8988T (cell line): ENCODE measurements at regions not wholly inside any gene's neighbourhood (a gene's known extent, or its start where the extent isn't known, plus 50 kb on each side); places are given as distances from the start of the nearest gene placed in this dataset.
"Not testable (repeated sequence)": the region's sequence is repeated elsewhere in the genome, so short reads cannot be mapped to it uniquely, and the experiment has no call there.

Experiments
- DNase-seq: peaks from one replicate; pipeline ENCODE4 v3.0.0; 2011

- DNase-seq, result no peak
Measured at GRCh38 chr12:28693565-28694219, 455.4 kb upstream of the FAR2 start.

- DNase-seq, result no peak
Measured at GRCh38 chr12:28698553-28698952, 450.5 kb upstream of the FAR2 start.

- DNase-seq, result no peak
Measured at GRCh38 chr12:28699029-28699428, 450.0 kb upstream of the FAR2 start.

GRCh38 chr12:28700161-28700560 is 448.9 kb upstream of the FAR2 start:
- DNase-seq, result no peak

GRCh38 chr12:28704477-28705169 is 444.5 kb upstream of the FAR2 start:
- DNase-seq, result no peak

- DNase-seq, result no peak
Measured at GRCh38 chr12:28708918-28709371, 440.1 kb upstream of the FAR2 start.

GRCh38 chr12:28709986-28710685 is 438.9 kb upstream of the FAR2 start:
- DNase-seq, result no peak

GRCh38 chr12:28710882-28711281 is 438.2 kb upstream of the FAR2 start:
- no peak for DNase-seq

- no peak for DNase-seq
Measured at GRCh38 chr12:28711421-28711820, 437.7 kb upstream of the FAR2 start.

GRCh38 chr12:28742791-28743190 is 406.3 kb upstream of the FAR2 start:
- DNase-seq, result no peak

- DNase-seq, result no peak
Measured at GRCh38 chr12:28746734-28747325, 402.2 kb upstream of the FAR2 start.

- no peak for DNase-seq
Measured at GRCh38 chr12:28750946-28751685, 398.0 kb upstream of the FAR2 start.

- DNase-seq, result no peak
Measured at GRCh38 chr12:28755027-28755426, 394.1 kb upstream of the FAR2 start.

- no peak for DNase-seq
Measured at GRCh38 chr12:28759333-28759732, 389.7 kb upstream of the FAR2 start.

GRCh38 chr12:28760040-28760903 is 388.8 kb upstream of the FAR2 start:
- not testable (repeated sequence) for DNase-seq

- not testable (repeated sequence) for DNase-seq
Measured at GRCh38 chr12:28761897-28762296, 387.2 kb upstream of the FAR2 start.

GRCh38 chr12:28766398-28766797 is 382.7 kb upstream of the FAR2 start:
- no peak for DNase-seq

- DNase-seq, result no peak
Measured at GRCh38 chr12:28767836-28768348, 381.2 kb upstream of the FAR2 start.

GRCh38 chr12:28770322-28770721 is 378.8 kb upstream of the FAR2 start:
- DNase-seq, result no peak

GRCh38 chr12:28771968-28772367 is 377.1 kb upstream of the FAR2 start:
- DNase-seq, result no peak

GRCh38 chr12:28775556-28775955 is 373.5 kb upstream of the FAR2 start:
- no peak for DNase-seq

- no peak for DNase-seq
Measured at GRCh38 chr12:28776220-28776619, 372.9 kb upstream of the FAR2 start.
